ENCODE measurements at regions not wholly inside any gene's neighbourhood (a gene's known extent, or its start where the extent isn't known, plus 50 kb on each side); places are given as distances from the start of the nearest gene placed in this dataset.

DNA sequence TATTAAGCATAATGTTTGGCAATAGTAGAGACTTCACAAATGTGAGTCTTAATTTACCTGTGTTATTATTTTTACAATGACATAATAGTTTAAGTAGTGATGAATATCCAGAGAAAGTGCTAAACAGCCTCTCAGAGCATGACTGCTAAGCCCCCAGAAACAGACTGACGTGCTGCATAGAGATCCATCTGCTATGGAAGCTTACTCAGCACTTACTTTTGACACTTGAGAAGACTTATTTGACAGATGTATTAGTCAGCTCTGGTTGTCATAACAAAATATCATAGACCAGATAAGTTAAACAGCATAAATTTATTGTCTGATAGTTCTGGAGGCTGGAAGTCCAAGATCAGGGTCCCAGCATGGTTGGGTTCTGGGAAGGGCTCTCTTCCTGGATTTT is 334.9 kb upstream of the MON1B start (continued):
- TF ChIP-seq, protein P1, sequence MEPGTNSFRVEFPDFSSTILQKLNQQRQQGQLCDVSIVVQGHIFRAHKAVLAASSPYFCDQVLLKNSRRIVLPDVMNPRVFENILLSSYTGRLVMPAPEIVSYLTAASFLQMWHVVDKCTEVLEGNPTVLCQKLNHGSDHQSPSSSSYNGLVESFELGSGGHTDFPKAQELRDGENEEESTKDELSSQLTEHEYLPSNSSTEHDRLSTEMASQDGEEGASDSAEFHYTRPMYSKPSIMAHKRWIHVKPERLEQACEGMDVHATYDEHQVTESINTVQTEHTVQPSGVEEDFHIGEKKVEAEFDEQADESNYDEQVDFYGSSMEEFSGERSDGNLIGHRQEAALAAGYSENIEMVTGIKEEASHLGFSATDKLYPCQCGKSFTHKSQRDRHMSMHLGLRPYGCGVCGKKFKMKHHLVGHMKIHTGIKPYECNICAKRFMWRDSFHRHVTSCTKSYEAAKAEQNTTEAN (CRISPR knock-in tag; IDR thresholded peaks at IDR 0.05), result no peak

DNA sequence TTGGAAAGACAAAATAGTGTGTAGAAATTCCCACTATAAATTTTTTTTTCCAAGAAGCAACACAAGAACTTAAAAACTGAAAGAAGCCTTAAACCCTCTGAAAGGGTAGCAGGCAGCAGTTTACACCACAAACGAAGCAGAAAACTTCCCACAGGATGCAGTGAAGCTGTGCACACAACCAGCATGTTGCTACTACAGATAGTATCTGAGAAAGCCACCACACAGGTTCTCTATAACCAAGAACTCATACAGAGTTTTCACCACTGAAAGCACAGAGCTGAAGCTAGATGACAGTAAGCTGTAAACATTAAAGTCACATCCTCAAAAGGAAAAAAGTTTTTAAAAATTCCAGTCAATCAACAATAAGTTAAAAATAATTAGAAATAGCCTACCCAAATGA is 333.6 kb upstream of the MON1B start:
- peaks cover 60% of the 10 kb centered on the region for H3K9me3 Mint-ChIP-seq
- ChIA-PET POLR2A (no interaction called here), CTCF (no interaction called here)
- peaks cover 23% of the 10 kb centered on the region for H3K36me3 Mint-ChIP-seq
- H3K4me1 Mint-ChIP-seq, result no peaks in the 10 kb centered on the region
- ATAC-seq, result no peak
- H3K27ac Mint-ChIP-seq, result no peak overlapping the region
- no peak overlapping the region for H3K4me3 Mint-ChIP-seq
- no peaks in the 10 kb centered on the region; the same call in 1 of the 2 replicates for H3K27me3 Mint-ChIP-seq (ENCODE audit: low read depth)
- DNase-seq (ENCODE audit: low spot score), result no peak
- TF ChIP-seq JAZF1 (CRISPR knock-in tag; IDR thresholded peaks at IDR 0.05) (no peak), ATF1 (CRISPR knock-in tag; IDR thresholded peaks at IDR 0.05) (no peak), SMAD3 (CRISPR knock-in tag; IDR thresholded peaks at IDR 0.05; ENCODE audit: borderline replicate concordance) (no peak), GABPB1 (CRISPR knock-in tag; IDR thresholded peaks at IDR 0.05) (no peak), NFE2L1 (CRISPR knock-in tag; IDR thresholded peaks at IDR 0.05) (no peak), MYBL2 (CRISPR knock-in tag; IDR thresholded peaks at IDR 0.05) (no peak), NFATC4 (CRISPR knock-in tag; IDR thresholded peaks at IDR 0.05) (no peak), ESRRA (CRISPR knock-in tag; IDR thresholded peaks at IDR 0.05; ENCODE audit: borderline replicate concordance) (no peak), ELF4 (CRISPR knock-in tag; IDR thresholded peaks at IDR 0.05; ENCODE audit: low read depth) (no peak), IRF2 (CRISPR knock-in tag; IDR thresholded peaks at IDR 0.05; ENCODE audit: borderline replicate concordance, low read depth) (no peak)
- TF ChIP-seq, protein P2, sequence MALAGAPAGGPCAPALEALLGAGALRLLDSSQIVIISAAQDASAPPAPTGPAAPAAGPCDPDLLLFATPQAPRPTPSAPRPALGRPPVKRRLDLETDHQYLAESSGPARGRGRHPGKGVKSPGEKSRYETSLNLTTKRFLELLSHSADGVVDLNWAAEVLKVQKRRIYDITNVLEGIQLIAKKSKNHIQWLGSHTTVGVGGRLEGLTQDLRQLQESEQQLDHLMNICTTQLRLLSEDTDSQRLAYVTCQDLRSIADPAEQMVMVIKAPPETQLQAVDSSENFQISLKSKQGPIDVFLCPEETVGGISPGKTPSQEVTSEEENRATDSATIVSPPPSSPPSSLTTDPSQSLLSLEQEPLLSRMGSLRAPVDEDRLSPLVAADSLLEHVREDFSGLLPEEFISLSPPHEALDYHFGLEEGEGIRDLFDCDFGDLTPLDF (CRISPR knock-in tag; IDR thresholded peaks at IDR 0.05), result no peak
- TF ChIP-seq, protein P3, sequence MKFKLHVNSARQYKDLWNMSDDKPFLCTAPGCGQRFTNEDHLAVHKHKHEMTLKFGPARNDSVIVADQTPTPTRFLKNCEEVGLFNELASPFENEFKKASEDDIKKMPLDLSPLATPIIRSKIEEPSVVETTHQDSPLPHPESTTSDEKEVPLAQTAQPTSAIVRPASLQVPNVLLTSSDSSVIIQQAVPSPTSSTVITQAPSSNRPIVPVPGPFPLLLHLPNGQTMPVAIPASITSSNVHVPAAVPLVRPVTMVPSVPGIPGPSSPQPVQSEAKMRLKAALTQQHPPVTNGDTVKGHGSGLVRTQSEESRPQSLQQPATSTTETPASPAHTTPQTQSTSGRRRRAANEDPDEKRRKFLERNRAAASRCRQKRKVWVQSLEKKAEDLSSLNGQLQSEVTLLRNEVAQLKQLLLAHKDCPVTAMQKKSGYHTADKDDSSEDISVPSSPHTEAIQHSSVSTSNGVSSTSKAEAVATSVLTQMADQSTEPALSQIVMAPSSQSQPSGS (CRISPR knock-in tag; IDR thresholded peaks at IDR 0.05; ENCODE audit: borderline replicate concordance, low read depth), result no peak
- TF ChIP-seq, protein P4, sequence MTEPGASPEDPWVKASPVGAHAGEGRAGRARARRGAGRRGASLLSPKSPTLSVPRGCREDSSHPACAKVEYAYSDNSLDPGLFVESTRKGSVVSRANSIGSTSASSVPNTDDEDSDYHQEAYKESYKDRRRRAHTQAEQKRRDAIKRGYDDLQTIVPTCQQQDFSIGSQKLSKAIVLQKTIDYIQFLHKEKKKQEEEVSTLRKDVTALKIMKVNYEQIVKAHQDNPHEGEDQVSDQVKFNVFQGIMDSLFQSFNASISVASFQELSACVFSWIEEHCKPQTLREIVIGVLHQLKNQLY (CRISPR knock-in tag; IDR thresholded peaks at IDR 0.05), result no peak
- TF ChIP-seq, protein P5, sequence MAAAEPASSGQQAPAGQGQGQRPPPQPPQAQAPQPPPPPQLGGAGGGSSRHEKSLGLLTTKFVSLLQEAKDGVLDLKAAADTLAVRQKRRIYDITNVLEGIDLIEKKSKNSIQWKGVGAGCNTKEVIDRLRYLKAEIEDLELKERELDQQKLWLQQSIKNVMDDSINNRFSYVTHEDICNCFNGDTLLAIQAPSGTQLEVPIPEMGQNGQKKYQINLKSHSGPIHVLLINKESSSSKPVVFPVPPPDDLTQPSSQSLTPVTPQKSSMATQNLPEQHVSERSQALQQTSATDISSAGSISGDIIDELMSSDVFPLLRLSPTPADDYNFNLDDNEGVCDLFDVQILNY (CRISPR knock-in tag; IDR thresholded peaks at IDR 0.05), result no peak
- TF ChIP-seq, protein P6, sequence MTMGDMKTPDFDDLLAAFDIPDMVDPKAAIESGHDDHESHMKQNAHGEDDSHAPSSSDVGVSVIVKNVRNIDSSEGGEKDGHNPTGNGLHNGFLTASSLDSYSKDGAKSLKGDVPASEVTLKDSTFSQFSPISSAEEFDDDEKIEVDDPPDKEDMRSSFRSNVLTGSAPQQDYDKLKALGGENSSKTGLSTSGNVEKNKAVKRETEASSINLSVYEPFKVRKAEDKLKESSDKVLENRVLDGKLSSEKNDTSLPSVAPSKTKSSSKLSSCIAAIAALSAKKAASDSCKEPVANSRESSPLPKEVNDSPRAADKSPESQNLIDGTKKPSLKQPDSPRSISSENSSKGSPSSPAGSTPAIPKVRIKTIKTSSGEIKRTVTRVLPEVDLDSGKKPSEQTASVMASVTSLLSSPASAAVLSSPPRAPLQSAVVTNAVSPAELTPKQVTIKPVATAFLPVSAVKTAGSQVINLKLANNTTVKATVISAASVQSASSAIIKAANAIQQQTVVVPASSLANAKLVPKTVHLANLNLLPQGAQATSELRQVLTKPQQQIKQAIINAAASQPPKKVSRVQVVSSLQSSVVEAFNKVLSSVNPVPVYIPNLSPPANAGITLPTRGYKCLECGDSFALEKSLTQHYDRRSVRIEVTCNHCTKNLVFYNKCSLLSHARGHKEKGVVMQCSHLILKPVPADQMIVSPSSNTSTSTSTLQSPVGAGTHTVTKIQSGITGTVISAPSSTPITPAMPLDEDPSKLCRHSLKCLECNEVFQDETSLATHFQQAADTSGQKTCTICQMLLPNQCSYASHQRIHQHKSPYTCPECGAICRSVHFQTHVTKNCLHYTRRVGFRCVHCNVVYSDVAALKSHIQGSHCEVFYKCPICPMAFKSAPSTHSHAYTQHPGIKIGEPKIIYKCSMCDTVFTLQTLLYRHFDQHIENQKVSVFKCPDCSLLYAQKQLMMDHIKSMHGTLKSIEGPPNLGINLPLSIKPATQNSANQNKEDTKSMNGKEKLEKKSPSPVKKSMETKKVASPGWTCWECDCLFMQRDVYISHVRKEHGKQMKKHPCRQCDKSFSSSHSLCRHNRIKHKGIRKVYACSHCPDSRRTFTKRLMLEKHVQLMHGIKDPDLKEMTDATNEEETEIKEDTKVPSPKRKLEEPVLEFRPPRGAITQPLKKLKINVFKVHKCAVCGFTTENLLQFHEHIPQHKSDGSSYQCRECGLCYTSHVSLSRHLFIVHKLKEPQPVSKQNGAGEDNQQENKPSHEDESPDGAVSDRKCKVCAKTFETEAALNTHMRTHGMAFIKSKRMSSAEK (CRISPR knock-in tag; IDR thresholded peaks at IDR 0.05; ENCODE audit: borderline replicate concordance), result no peak
- TF ChIP-seq, protein P7, sequence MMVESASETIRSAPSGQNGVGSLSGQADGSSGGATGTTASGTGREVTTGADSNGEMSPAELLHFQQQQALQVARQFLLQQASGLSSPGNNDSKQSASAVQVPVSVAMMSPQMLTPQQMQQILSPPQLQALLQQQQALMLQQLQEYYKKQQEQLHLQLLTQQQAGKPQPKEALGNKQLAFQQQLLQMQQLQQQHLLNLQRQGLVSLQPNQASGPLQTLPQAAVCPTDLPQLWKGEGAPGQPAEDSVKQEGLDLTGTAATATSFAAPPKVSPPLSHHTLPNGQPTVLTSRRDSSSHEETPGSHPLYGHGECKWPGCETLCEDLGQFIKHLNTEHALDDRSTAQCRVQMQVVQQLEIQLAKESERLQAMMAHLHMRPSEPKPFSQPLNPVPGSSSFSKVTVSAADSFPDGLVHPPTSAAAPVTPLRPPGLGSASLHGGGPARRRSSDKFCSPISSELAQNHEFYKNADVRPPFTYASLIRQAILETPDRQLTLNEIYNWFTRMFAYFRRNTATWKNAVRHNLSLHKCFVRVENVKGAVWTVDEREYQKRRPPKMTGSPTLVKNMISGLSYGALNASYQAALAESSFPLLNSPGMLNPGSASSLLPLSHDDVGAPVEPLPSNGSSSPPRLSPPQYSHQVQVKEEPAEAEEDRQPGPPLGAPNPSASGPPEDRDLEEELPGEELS (CRISPR knock-in tag; IDR thresholded peaks at IDR 0.05), result no peak

Measured in WTC11 (cell line).